Vagina (tissue), 2 donors: ENCODE measurements at regions not wholly inside any gene's neighbourhood (a gene's known extent, or its start where the extent isn't known, plus 50 kb on each side); places are given as distances from the start of the nearest gene placed in this dataset.

Source experiments
- DNase-seq, 2 donors: peaks; one replicate each; pipeline ENCODE4 v3.0.0-alpha.2; 2017; ENCODE audit errors: extremely low spot score in 2 of 2
- H3K27ac ChIP-seq: fragments of 200-600 bp; sonication (generic); one replicate; pipeline ENCODE4 v1.5.1; 2019
- H3K27me3 ChIP-seq: fragments of 200-600 bp; sonication (generic); one replicate; pipeline ENCODE4 v1.5.1; 2019
- H3K36me3 ChIP-seq, 2 donors: fragments of 200-600 bp; sonication (generic); one replicate each; pipeline ENCODE4 v1.5.1; 2017 to 2019
- H3K4me1 ChIP-seq: fragments of 200-600 bp; sonication (generic); one replicate; pipeline ENCODE4 v1.5.1; 2019
- H3K4me3 ChIP-seq, 2 donors: fragments of 200-600 bp; sonication (generic); 1 replicate in 1 of 2; 2 replicates in 1 of 2; pipeline ENCODE4 v1.5.1; 2016 to 2019
- H3K9me3 ChIP-seq: fragments of 200-600 bp; sonication (generic); one replicate; pipeline ENCODE4 v1.5.1; 2019
- CTCF ChIP-seq, 3 experiments: fragments of 450-650 bp in 2 of 3; fragments of 200-600 bp in 1 of 3; sonication (generic) in 1 of 3; IDR thresholded peaks; one replicate each; pipeline ENCODE4 v1.5.1; 2017 to 2019; ENCODE audit warnings: antibody characterized with exemption in 3 of 3, mild to moderate bottlenecking in 2 of 3, moderate library complexity in 2 of 3
- POLR2A ChIP-seq, 2 donors: fragments of 450-650 bp; IDR thresholded peaks; one replicate each; pipeline ENCODE4 v1.6.1; 2017; ENCODE audit warnings: antibody characterized with exemption in 2 of 2, mild to moderate bottlenecking in 2 of 2, moderate library complexity in 2 of 2
- POLR2AphosphoS5 ChIP-seq, 2 donors: sonication (generic); formaldehyde crosslinking; IDR thresholded peaks; one replicate each; pipeline ENCODE4 v1.9.0; 2017; ENCODE audit warnings: antibody characterized with exemption in 2 of 2, mild to moderate bottlenecking in 2 of 2, low read depth in 1 of 2; ENCODE audit not compliant: insufficient read depth in 1 of 2
- intact Hi-C: fragments of 100-400 bp; cut with DNase I; formaldehyde crosslinking; loops from one replicate; pipeline ENCODE4 v1.15.1; 2023

GRCh38 chr3:159898147-159898546 is 90.5 kb upstream of the IL12A start:
- no peaks in the 10 kb centered on the region for H3K27me3 ChIP-seq
- H3K4me1 ChIP-seq: peaks cover 7% of the 10 kb centered on the region
- H3K4me3 ChIP-seq: no peak overlapping the region
- H3K27ac ChIP-seq: no peak overlapping the region
- no peaks in the 10 kb centered on the region for H3K9me3 ChIP-seq
- intact Hi-C loops: no loop called here
- peaks cover 0 to 4% of the 10 kb centered on the region in 2 donors for H3K36me3 ChIP-seq
- no peak for TF ChIP-seq POLR2AphosphoS5 (IDR thresholded peaks at IDR 0.05; ENCODE audit: insufficient read depth in 1 of 2, low read depth in 1 of 2)
- no peak for TF ChIP-seq CTCF (IDR thresholded peaks at IDR 0.05)
- TF ChIP-seq POLR2A (IDR thresholded peaks at IDR 0.05): no peak
- no peak for DNase-seq

- Histone ChIP-seq H3K4me1 (peaks cover 7% of the 10 kb centered on the region), H3K27me3 (no peaks in the 10 kb centered on the region), H3K4me3 (no peak overlapping the region), H3K36me3 (peaks cover 0 to 4% of the 10 kb centered on the region in 2 donors), H3K27ac (no peak overlapping the region), H3K9me3 (no peaks in the 10 kb centered on the region)
- no peak for DNase-seq
- TF ChIP-seq POLR2AphosphoS5 (IDR thresholded peaks at IDR 0.05; ENCODE audit: insufficient read depth in 1 of 2, low read depth in 1 of 2): no peak
- no peak for TF ChIP-seq POLR2A (IDR thresholded peaks at IDR 0.05)
- TF ChIP-seq CTCF (IDR thresholded peaks at IDR 0.05): no peak
- intact Hi-C loops: no loop called here
These were observed 89.5 kb upstream of the IL12A start for GRCh38 chr3:159899166-159899565.

- no peaks in the 10 kb centered on the region for H3K9me3 ChIP-seq
- intact Hi-C loops: no loop called here
- H3K36me3 ChIP-seq: no peaks in the 10 kb centered on the region
- H3K4me1 ChIP-seq: no peaks in the 10 kb centered on the region
- no peak overlapping the region for H3K4me3 ChIP-seq
- no peaks in the 10 kb centered on the region for H3K27me3 ChIP-seq
- peak in 1 of 2 donors; percentile 34 for DNase-seq
- no peak overlapping the region for H3K27ac ChIP-seq
- TF ChIP-seq CTCF (IDR thresholded peaks at IDR 0.05) (no peak), POLR2A (IDR thresholded peaks at IDR 0.05) (no peak), POLR2AphosphoS5 (IDR thresholded peaks at IDR 0.05; ENCODE audit: insufficient read depth in 1 of 2, low read depth in 1 of 2) (no peak)
These were observed 85.9 kb upstream of the IL12A start for GRCh38 chr3:159902546-159903314.

GRCh38 chr3:159904455-159904854 is 84.2 kb upstream of the IL12A start:
- no peak overlapping the region for H3K4me3 ChIP-seq
- H3K4me1 ChIP-seq: no peaks in the 10 kb centered on the region
- no peak for DNase-seq
- H3K36me3 ChIP-seq: no peaks in the 10 kb centered on the region
- TF ChIP-seq POLR2AphosphoS5 (IDR thresholded peaks at IDR 0.05; ENCODE audit: insufficient read depth in 1 of 2, low read depth in 1 of 2) (no peak), POLR2A (IDR thresholded peaks at IDR 0.05) (no peak), CTCF (IDR thresholded peaks at IDR 0.05) (no peak)
- no peaks in the 10 kb centered on the region for H3K9me3 ChIP-seq
- intact Hi-C loops: no loop called here
- no peaks in the 10 kb centered on the region for H3K27me3 ChIP-seq
- no peak overlapping the region for H3K27ac ChIP-seq

GRCh38 chr3:159904911-159905310 is 83.7 kb upstream of the IL12A start:
- Histone ChIP-seq H3K4me3 (no peak overlapping the region), H3K9me3 (no peaks in the 10 kb centered on the region), H3K27me3 (no peaks in the 10 kb centered on the region), H3K27ac (no peak overlapping the region), H3K4me1 (no peaks in the 10 kb centered on the region), H3K36me3 (no peaks in the 10 kb centered on the region)
- intact Hi-C loops: no loop called here
- TF ChIP-seq CTCF (IDR thresholded peaks at IDR 0.05): no peak
- TF ChIP-seq POLR2A (IDR thresholded peaks at IDR 0.05): no peak
- TF ChIP-seq POLR2AphosphoS5 (IDR thresholded peaks at IDR 0.05; ENCODE audit: insufficient read depth in 1 of 2, low read depth in 1 of 2): no peak
- peak in 1 of 2 donors; percentile 16 for DNase-seq
